GM18507 (cell line): ENCODE measurements at regions not wholly inside any gene's neighbourhood (a gene's known extent, or its start where the extent isn't known, plus 50 kb on each side); places are given as distances from the start of the nearest gene placed in this dataset.
"Not testable (repeated sequence)": the region's sequence is repeated elsewhere in the genome, so short reads cannot be mapped to it uniquely, and the experiment has no call there.

Experiments
- DNase-seq: peaks from one replicate; pipeline ENCODE4 v3.0.0; 2011; ENCODE audit warnings: low read depth; ENCODE audit not compliant: insufficient read length; ENCODE audit errors: extremely low spot score
- FAIRE-seq: peaks from 2 replicates; lab custom pipeline; 2011; peaks lifted over from hg19 to GRCh38; lab: Jason Lieb, UNC

DNA sequence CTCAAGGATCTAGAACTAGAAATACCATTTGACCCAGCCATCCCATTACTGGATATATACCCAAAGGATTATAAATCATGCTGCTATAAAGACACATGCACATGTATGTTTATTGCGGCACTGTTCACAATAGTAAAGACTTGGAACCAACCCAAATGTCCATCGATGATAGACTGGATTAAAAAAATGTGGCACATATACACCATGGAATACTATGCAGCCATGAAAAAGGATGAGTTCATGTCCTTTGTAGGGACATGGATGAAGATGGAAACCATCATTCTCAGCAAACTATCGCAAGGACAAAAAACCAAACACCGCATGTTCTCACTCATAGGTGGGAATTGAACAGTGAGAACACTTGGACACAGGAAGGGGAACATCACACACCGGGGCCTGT, 80.7 kb upstream of the FOXN2 start:
- FAIRE-seq, DNase-seq: not testable (repeated sequence)

GRCh38 chr2:48235076-48235475, 79.4 kb upstream of the FOXN2 start:
- FAIRE-seq (no peak), DNase-seq (no peak)

GRCh38 chr2:48238381-48238780, 76.1 kb upstream of the FOXN2 start:
- DNase-seq (no peak), FAIRE-seq (no peak)

DNA sequence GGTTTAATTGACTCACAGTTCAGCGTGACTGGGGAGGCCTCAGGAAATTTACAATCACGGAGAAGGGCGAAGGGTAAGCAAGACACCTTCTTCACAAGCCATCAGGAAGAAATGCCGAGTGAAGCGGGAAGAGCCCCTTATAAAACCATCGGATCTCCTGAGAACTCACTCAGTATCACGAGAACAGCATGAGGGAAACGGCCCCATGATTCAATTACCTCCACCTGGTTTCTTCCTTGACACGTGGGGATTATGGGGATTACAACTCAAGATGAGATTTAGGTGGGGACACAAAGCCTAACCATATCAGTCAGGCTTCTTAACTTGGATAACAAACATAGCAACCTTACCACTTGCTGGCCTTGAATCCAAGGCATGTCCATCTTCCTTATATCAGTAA, 73.6 kb upstream of the FOXN2 start:
- DNase-seq (no peak), FAIRE-seq (no peak)

- FAIRE-seq (no peak), DNase-seq (no peak)
Measured at GRCh38 chr2:48247206-48247605, 67.3 kb upstream of the FOXN2 start.

DNA sequence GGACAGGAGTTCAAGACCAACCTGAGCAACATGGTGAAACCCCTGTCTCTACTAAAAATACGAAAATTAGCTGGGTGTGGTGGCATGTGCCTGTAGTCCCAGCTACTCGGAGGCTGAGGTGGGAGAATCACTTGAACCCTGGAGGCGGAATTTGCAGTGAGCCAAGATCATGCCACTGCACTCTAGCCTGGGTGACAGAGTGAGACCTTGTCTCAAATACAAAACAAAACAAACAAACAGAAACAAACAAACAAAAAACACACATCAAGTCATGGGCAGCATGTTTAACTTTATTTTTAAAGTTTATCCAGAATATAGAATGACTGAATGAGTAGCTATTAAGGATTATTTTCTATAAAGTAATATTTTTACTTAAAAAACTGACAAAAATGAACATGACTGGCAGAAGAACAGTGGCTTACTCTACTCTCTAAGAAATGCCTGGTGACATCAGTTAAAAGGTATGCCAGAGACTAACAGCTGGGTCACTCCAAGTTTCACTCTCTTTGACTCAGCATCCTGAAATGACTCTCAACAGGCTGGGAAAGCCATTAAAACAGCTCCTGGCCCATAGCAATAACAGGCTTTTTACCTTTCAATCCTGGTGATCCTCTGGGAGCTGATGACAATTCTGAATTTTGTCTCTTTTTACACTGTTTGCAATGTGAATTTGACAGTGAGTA, 66.1 kb upstream of the FOXN2 start:
- FAIRE-seq (peak; percentile 68), DNase-seq (peak; percentile 26)

- DNase-seq (no peak), FAIRE-seq (no peak)
Measured at GRCh38 chr2:48249025-48249424, 65.5 kb upstream of the FOXN2 start.

- DNase-seq (no peak), FAIRE-seq (no peak)
Measured at GRCh38 chr2:48249631-48250473, 64.6 kb upstream of the FOXN2 start.

DNA sequence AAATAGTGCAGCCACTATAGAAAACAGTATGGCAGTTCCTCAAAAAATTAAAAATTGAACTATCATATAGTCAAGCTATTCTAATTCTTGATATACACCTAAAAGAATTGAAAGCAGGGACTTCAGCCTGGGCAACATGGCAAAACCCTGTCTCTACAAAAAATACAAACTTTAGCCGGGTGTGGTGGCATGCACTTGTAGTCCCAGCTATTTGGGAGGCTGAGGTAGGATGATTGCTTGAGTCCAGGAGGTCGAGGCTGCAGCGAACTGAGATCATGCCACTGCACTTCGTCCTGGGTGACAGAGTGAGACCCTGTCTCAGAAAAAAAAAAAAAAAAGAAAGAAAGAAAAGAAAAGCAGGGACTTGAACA, 64.0 kb upstream of the FOXN2 start:
- no peak for FAIRE-seq
- no peak for DNase-seq

DNA sequence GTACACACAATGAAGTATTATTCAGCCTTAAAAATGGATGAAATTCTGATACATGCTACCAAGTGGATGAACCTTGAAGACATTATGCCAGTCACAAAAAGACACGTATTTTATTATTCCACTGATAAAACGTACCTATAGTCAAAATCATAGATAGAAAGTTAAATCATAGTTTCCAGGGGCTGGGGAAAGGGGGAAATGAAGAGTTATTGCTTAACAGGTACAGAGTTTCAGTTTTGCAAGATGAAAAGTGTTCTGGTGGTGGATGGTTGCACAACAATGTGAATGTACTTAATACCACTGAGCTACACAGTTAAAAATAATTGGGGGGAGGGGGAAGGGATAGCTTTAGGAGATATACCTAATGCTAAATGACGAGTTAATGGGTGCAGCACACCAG, 63.5 kb upstream of the FOXN2 start:
- peak; percentile 77 for FAIRE-seq
- DNase-seq: no peak

DNA sequence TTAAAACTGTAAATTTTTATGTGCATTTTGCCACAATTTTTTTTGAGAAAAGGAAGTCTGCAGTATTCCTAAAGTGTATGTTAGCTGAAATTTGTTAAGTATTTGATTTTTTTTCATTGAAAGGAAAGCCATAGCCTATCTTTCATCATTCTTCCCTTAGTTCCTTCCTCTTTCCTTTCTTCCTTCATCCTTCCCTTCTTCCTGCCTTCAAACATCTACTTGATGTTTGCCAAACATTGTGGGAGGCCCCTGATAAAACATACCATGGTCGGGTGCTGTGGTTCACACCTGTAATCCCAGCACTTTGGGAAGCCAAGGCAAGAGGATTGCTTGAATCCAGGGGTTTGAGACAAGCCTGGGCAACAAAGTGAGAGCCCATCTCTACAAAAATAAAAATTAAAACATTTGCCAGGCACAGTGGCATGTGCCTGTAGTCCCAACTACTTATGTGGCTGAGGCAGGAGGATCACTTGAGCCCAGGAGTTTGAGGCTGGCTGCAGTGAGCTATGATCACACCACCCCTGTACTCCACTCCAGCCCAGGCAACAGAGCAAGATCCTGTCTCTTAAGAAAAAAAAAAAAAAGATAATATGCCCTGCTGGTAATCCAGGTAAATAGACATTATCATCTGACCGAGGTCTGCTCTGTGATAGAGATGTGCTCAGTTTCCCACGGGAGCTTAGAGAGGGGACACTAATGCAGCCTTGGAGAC, 62.9 kb upstream of the FOXN2 start:
- DNase-seq: no peak
- FAIRE-seq: no peak

- FAIRE-seq (no peak), DNase-seq (no peak)
Measured at GRCh38 chr2:48253301-48253700, 61.2 kb upstream of the FOXN2 start.

DNA sequence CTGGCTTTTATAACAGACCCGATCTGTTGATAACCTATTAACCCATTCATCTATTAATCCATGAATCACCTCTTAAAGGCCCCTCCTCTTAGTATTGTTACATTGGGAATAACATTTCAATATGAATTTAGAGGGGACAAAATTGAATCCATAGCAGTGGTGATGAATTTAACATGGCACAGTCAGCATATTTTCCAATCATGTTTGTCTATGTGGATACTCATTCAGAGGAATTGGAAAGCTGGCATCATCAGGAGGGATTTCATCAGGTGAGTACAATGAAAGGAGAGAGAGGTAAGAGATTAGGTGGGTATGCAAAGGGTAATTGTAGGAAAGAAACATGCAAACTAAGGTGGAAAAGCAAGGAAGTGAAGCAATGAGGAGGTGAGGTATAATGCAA, 59.6 kb upstream of the FOXN2 start:
- FAIRE-seq (no peak), DNase-seq (no peak)

- FAIRE-seq (no peak), DNase-seq (no peak)
Measured at GRCh38 chr2:48257456-48257855, 57.0 kb upstream of the FOXN2 start.

DNA sequence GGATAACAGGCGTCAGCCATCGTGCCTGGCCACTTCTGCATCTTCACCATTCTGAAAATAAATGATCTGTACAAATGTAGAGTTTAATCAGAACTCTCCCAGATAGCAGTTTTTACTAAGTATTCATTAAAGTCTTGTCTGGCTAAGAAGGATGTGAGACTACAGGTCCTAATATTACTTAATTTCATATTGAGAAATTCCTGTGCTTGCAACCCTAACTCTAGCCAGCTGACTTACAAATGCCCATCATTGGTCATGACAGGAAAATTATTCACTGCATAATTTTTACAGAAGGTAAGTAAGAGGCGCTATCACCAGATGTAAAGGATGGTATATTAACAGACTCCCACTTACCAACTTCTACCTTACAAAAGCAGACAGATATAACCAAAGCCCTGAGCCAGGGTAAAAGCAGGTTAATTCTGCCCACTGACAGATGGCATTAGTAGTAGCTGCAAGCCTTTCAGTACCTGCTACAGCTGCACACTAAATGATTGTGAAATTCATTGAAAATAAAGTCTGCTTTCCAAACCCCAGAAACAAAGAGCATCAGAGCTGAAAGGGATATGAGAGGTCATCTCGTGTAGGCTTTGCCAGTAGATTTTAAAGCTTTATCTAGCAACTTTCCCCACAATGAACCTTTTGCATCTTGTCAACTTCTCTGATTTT, 55.9 kb upstream of the FOXN2 start:
- no peak for FAIRE-seq

GRCh38 chr2:48259811-48260210, 54.7 kb upstream of the FOXN2 start:
- FAIRE-seq (no peak), DNase-seq (no peak)

More for the DNA sequence above, 55.9 kb upstream of the FOXN2 start:
- no peak for DNase-seq

DNA sequence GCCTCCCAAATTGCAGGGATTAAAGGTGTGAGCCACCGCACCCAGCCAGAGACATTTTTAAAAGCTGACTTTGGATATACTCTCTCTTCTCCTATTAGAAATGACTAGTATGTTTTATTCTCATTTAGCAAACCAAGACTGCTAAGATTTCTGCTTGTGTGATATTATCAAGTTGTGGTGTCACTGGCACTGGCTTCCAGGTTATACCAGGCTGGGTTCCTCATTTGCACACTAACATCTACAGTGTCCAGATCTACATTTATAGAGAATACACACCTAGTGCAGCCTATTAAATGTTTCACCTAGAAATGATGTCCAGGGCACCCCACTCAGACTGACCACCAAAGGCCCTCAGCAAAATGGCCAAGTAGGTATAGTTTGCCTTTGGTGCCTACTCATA, 49.9 kb upstream of the FOXN2 start:
- no peak for DNase-seq

More for the DNA sequence above, 49.9 kb upstream of the FOXN2 start:
- no peak for FAIRE-seq
